H1 (cell line): ENCODE measurements at regions not wholly inside any gene's neighbourhood (a gene's known extent, or its start where the extent isn't known, plus 50 kb on each side); places are given as distances from the start of the nearest gene placed in this dataset.

Experiments used
- ASH2L ChIP-seq: fragments of 200-600, 300-600 bp; sonication (generic); IDR thresholded peaks from one replicate; pipeline ENCODE4 v1.7.1; 2017; ENCODE audit warnings: low read length
- CEBPB ChIP-seq: IDR thresholded peaks from 2 replicates; pipeline ENCODE4 v1.6.1; 2012; ENCODE audit warnings: low read depth, low read length
- CHD2 ChIP-seq: IDR thresholded peaks from 2 replicates; pipeline ENCODE4 v1.6.1; 2012; ENCODE audit warnings: low read length, improper control_type of control experiment
- EP300 ChIP-seq, 2 experiments: IDR thresholded peaks; 1 replicate in 1 of 2; 2 replicates in 1 of 2; pipeline ENCODE4 v1.6.1; 2011 to 2012; ENCODE audit warnings: low read depth in 2 of 2, low read length in 2 of 2, mild to moderate bottlenecking in 2 of 2, borderline replicate concordance in 1 of 2, inconsistent platforms in 1 of 2, moderate library complexity in 1 of 2
- KDM5A ChIP-seq: fragments of 200-600 bp; IDR thresholded peaks from 2 replicates; pipeline ENCODE4 v1.7.1; 2012; ENCODE audit warnings: mild to moderate bottlenecking, low read length, inconsistent platforms, mixed read lengths
- MAFK ChIP-seq: IDR thresholded peaks from 2 replicates; pipeline ENCODE4 v1.6.1; 2012; ENCODE audit warnings: low read depth, mild to moderate bottlenecking, improper control_type of control experiment, low read length
- SIRT6 ChIP-seq: IDR thresholded peaks from one replicate; pipeline ENCODE4 v1.7.1; 2012; ENCODE audit warnings: low read length, inconsistent platforms
- TF ChIP-seq, protein P1 (sequence below): IDR thresholded peaks from 2 replicates; pipeline ENCODE4 v1.6.1; 2011; ENCODE audit warnings: low read depth, mild to moderate bottlenecking, low read length; ENCODE audit not compliant: insufficient read depth

DNA sequence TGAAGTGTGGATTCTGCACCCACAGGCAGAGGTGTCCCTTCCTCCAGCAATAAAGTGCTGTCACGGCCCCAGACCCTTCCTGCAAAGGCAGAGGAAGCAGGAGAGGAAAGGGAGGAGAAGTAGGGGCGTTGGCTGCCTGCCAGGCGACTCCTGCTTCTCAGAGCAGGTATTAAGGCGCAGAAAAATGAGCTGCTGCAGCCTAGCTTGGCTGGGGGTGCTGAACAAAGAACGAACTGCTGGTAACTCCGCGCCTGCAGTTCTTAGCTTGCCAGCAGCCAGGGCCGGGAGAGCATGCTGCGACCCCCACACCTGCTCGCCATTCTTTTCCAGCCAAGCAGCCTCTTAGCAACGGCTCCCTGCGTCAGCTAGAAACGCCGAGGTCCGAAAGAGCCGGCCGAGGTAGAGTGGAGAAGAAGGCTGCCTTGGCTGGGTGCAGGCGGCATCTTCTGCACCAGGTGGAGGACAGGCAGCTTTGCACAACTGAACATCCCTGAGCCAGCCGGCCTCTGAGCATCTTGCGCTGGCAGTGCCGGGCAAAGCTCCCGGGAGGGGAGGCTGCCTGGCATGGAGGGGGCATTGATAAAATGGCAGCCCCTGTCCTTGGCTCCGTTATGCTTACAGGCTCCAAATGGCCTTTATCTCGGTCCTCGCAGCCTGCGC, 296.0 kb downstream of the MEX3B start (continued):
- TF ChIP-seq MAFK (no peak), EP300 (IDR thresholded peaks at IDR 0.05; ENCODE audit: borderline replicate concordance in 1 of 2, low read depth in 2 of 2, low read length in 2 of 2) (no peak), SIRT6 (no peak), CHD2 (no peak), KDM5A (no peak), CEBPB (no peak), ASH2L (no peak)
- TF ChIP-seq, protein P1, sequence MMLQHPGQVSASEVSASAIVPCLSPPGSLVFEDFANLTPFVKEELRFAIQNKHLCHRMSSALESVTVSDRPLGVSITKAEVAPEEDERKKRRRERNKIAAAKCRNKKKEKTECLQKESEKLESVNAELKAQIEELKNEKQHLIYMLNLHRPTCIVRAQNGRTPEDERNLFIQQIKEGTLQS = no peak
- TF ChIP-seq, all 59 proteins: peak for 0
